ENCODE measurements at regions not wholly inside any gene's neighbourhood (a gene's known extent, or its start where the extent isn't known, plus 50 kb on each side); places are given as distances from the start of the nearest gene placed in this dataset.
"Not testable (repeated sequence)": the region's sequence is repeated elsewhere in the genome, so short reads cannot be mapped to it uniquely, and the experiment has no call there.

GRCh38 chr9:87210658-87211057 lies 263.4 kb upstream of the GAS1 start:
- not testable (repeated sequence) for DNase-seq

GRCh38 chr9:87211669-87212068 lies 264.4 kb upstream of the GAS1 start:
- DNase-seq: peak; percentile 26

GRCh38 chr9:87212605-87213021 lies 265.3 kb upstream of the GAS1 start:
- DNase-seq: no peak

- DNase-seq: peak; percentile 83
Observed at GRCh38 chr9:87213948-87214347, 266.6 kb upstream of the GAS1 start.

- no peak for DNase-seq
Observed at GRCh38 chr9:87214991-87215390, 267.7 kb upstream of the GAS1 start.

- DNase-seq: no peak
Observed at GRCh38 chr9:87216036-87216435, 268.7 kb upstream of the GAS1 start.

- DNase-seq: no peak
Observed at GRCh38 chr9:87216897-87217455, 269.7 kb upstream of the GAS1 start.

GRCh38 chr9:87223392-87224246 lies 274.0 kb upstream of the DAPK1 start:
- DNase-seq: peak; percentile 61

GRCh38 chr9:87226896-87227295 lies 270.8 kb upstream of the DAPK1 start:
- DNase-seq: no peak

GRCh38 chr9:87227456-87227855 lies 270.2 kb upstream of the DAPK1 start:
- DNase-seq: no peak

GRCh38 chr9:87229108-87229507 lies 268.6 kb upstream of the DAPK1 start:
- DNase-seq: no peak

- no peak for DNase-seq
Observed at GRCh38 chr9:87233431-87233830, 264.2 kb upstream of the DAPK1 start.

GRCh38 chr9:87233899-87234455 lies 263.7 kb upstream of the DAPK1 start:
- no peak for DNase-seq

GRCh38 chr9:87234854-87235253 lies 262.8 kb upstream of the DAPK1 start:
- DNase-seq: no peak

GRCh38 chr9:87236546-87236945 lies 261.1 kb upstream of the DAPK1 start:
- DNase-seq: no peak

- DNase-seq: peak; percentile 63
Observed at GRCh38 chr9:87237336-87237735, 260.3 kb upstream of the DAPK1 start.

GRCh38 chr9:87238545-87238944 lies 259.1 kb upstream of the DAPK1 start:
- no peak for DNase-seq

GRCh38 chr9:87239312-87239711 lies 258.4 kb upstream of the DAPK1 start:
- DNase-seq: no peak

GRCh38 chr9:87243602-87244001 lies 254.1 kb upstream of the DAPK1 start:
- DNase-seq: no peak

GRCh38 chr9:87245271-87245670 lies 252.4 kb upstream of the DAPK1 start:
- no peak for DNase-seq

GRCh38 chr9:87247097-87247496 lies 250.6 kb upstream of the DAPK1 start:
- no peak for DNase-seq

GRCh38 chr9:87249029-87249428 lies 248.6 kb upstream of the DAPK1 start:
- no peak for DNase-seq

- DNase-seq: no peak
Observed at GRCh38 chr9:87250205-87250604, 247.5 kb upstream of the DAPK1 start.

All from fibroblast of skin of back (primary cell).